Omental fat pad (tissue), 3 donors: ENCODE measurements at regions not wholly inside any gene's neighbourhood (a gene's known extent, or its start where the extent isn't known, plus 50 kb on each side); places are given as distances from the start of the nearest gene placed in this dataset.
A peak's percentile ranks its signal among the peaks of the same experiment; 100 is the strongest.

Experiments used
- ATAC-seq: fragments of 150-250 bp; one replicate; pipeline ENCODE4 v1.9.1; 2016; ENCODE audit warnings: mild to moderate bottlenecking, moderate library complexity; ENCODE audit not compliant: low FRiP score
- DNase-seq: peaks from one replicate; pipeline ENCODE4 v3.0.0-alpha.2; 2019; ENCODE audit warnings: low spot score
- CTCF ChIP-seq, 3 donors: fragments of 450-650 bp; IDR thresholded peaks; one replicate each; pipeline ENCODE4 v1.5.1; 2016 to 2017; ENCODE audit warnings: antibody characterized with exemption in 3 of 3, mild to moderate bottlenecking in 3 of 3, moderate library complexity in 2 of 3

- DNase-seq, result no peak
- ATAC-seq, result no peak
- TF ChIP-seq CTCF (IDR thresholded peaks at IDR 0.05), result no peak
Measured at GRCh38 chr11:122044086-122044485, 71.9 kb downstream of the BLID start.

GRCh38 chr11:122042981-122043380 lies 73.0 kb downstream of the BLID start:
- no peak for TF ChIP-seq CTCF (IDR thresholded peaks at IDR 0.05)
- DNase-seq, result no peak
- ATAC-seq, result no peak

- ATAC-seq (no peak), DNase-seq (no peak)
- no peak for TF ChIP-seq CTCF (IDR thresholded peaks at IDR 0.05)
Measured at GRCh38 chr11:122040464-122040863, 75.6 kb downstream of the BLID start.

GRCh38 chr11:122038543-122038942 lies 77.5 kb downstream of the BLID start:
- ATAC-seq (no peak), DNase-seq (no peak)
- no peak for TF ChIP-seq CTCF (IDR thresholded peaks at IDR 0.05)

- no peak for TF ChIP-seq CTCF (IDR thresholded peaks at IDR 0.05)
- no peak for DNase-seq
- ATAC-seq, result no peak
Measured at GRCh38 chr11:122037911-122038310, 78.1 kb downstream of the BLID start.

- no peak for TF ChIP-seq CTCF (IDR thresholded peaks at IDR 0.05)
- DNase-seq (no peak), ATAC-seq (peak; percentile 10)
Measured at GRCh38 chr11:122036493-122036892, 79.5 kb downstream of the BLID start.

GRCh38 chr11:122036018-122036417 lies 80.0 kb downstream of the BLID start:
- DNase-seq, result no peak
- peak; percentile 69 for ATAC-seq
- TF ChIP-seq CTCF (IDR thresholded peaks at IDR 0.05), result no peak
